B cell (primary cell): ENCODE measurements at regions not wholly inside any gene's neighbourhood (a gene's known extent, or its start where the extent isn't known, plus 50 kb on each side); places are given as distances from the start of the nearest gene placed in this dataset.

Experiments used
- CTCF ChIP-seq: fragments of 200-600 bp; IDR thresholded peaks from one replicate; pipeline ENCODE4 v1.8.0; 2022; ENCODE audit warnings: antibody characterized with exemption, mild to moderate bottlenecking
- EZH2 ChIP-seq: IDR thresholded peaks from 2 replicates; pipeline ENCODE4 v1.6.1; 2012; ENCODE audit warnings: borderline replicate concordance, low read depth, mild to moderate bottlenecking, moderate library complexity, low read length; ENCODE audit not compliant: insufficient read depth, poor library complexity, severe bottlenecking

GRCh38 chr1:101299710-101300109 is 62.9 kb downstream of the S1PR1 start:
- TF ChIP-seq EZH2 = no peak
- no peak for TF ChIP-seq CTCF
